Glomerular visceral epithelial cell (primary cell): ENCODE measurements at regions not wholly inside any gene's neighbourhood (a gene's known extent, or its start where the extent isn't known, plus 50 kb on each side); places are given as distances from the start of the nearest gene placed in this dataset.

Source experiments
- DNase-seq: peaks from one replicate; pipeline ENCODE4 v3.0.0-alpha.2; 2016; ENCODE audit errors: extremely low spot score

GRCh38 chr3:86303935-86304334 is 687.0 kb downstream of the VGLL3 start:
- no peak for DNase-seq

GRCh38 chr3:86282106-86282787 is 708.7 kb downstream of the VGLL3 start:
- DNase-seq = no peak

- no peak for DNase-seq
These were observed 721.4 kb downstream of the VGLL3 start for GRCh38 chr3:86269364-86270155.

GRCh38 chr3:86257955-86258641 is 732.9 kb downstream of the VGLL3 start:
- DNase-seq = no peak

- no peak for DNase-seq
These were observed 736.5 kb downstream of the VGLL3 start for GRCh38 chr3:86254480-86254879.

- DNase-seq = no peak
These were observed 739.2 kb downstream of the VGLL3 start for GRCh38 chr3:86251781-86252180.

GRCh38 chr3:86249833-86250232 is 741.1 kb downstream of the VGLL3 start:
- DNase-seq = no peak

GRCh38 chr3:86245360-86245759 is 745.6 kb downstream of the VGLL3 start:
- DNase-seq = peak; percentile 2

GRCh38 chr3:86244905-86245304 is 746.0 kb downstream of the VGLL3 start:
- DNase-seq = no peak

- DNase-seq = no peak
These were observed 751.0 kb downstream of the VGLL3 start for GRCh38 chr3:86239946-86240345.

GRCh38 chr3:86234506-86235254 is 756.3 kb downstream of the VGLL3 start:
- DNase-seq = no peak

- DNase-seq = no peak
These were observed 760.2 kb downstream of the VGLL3 start for GRCh38 chr3:86230762-86231161.

- DNase-seq = no peak
These were observed 761.2 kb downstream of the VGLL3 start for GRCh38 chr3:86229775-86230094.

GRCh38 chr3:86229086-86229774 is 761.7 kb downstream of the VGLL3 start:
- peak; percentile 7 for DNase-seq

GRCh38 chr3:86228101-86228500 is 762.8 kb downstream of the VGLL3 start:
- DNase-seq = no peak

GRCh38 chr3:86225461-86225860 is 765.5 kb downstream of the VGLL3 start:
- no peak for DNase-seq

GRCh38 chr3:86221601-86222000 is 769.3 kb downstream of the VGLL3 start:
- no peak for DNase-seq

- no peak for DNase-seq
These were observed 782.2 kb downstream of the VGLL3 start for GRCh38 chr3:86208772-86209171.

- no peak for DNase-seq
These were observed 808.3 kb downstream of the VGLL3 start for GRCh38 chr3:86182606-86183005.

GRCh38 chr3:86180696-86181095 is 810.3 kb downstream of the VGLL3 start:
- peak; percentile 1 for DNase-seq

GRCh38 chr3:86178095-86178494 is 812.9 kb downstream of the VGLL3 start:
- no peak for DNase-seq

- DNase-seq = no peak
These were observed 814.5 kb downstream of the VGLL3 start for GRCh38 chr3:86176445-86176784.
